Activated CD8-positive, alpha-beta T cell treated with anti-CD3 and anti-CD28 coated beads for 36 hours (primary cell): ENCODE measurements at regions not wholly inside any gene's neighbourhood (a gene's known extent, or its start where the extent isn't known, plus 50 kb on each side); places are given as distances from the start of the nearest gene placed in this dataset.

Experiments
- ATAC-seq: fragments of 200-7000 bp; cut with Tn5 transposase; one replicate; pipeline ENCODE4 v1.10.0; 2021; ENCODE audit warnings: mild to moderate bottlenecking, moderate library complexity
- CTCF ChIA-PET: fragments of 350-600 bp; sonication (Branson Sonifier 250); formaldehyde crosslinking; loops from one replicate; lab custom pipeline; 2021; ENCODE audit warnings: antibody characterized with exemption; lab: Charles Lee
- POLR2A ChIA-PET: fragments of 350-600 bp; sonication (Branson Sonifier 250); formaldehyde crosslinking; loops from one replicate; lab custom pipeline; 2021; ENCODE audit warnings: antibody characterized with exemption; lab: Charles Lee
- DNase-seq: peaks from one replicate; pipeline ENCODE4 v3.0.0-alpha.2; 2020
- H3K27ac Mint-ChIP-seq: one replicate; pipeline ENCODE4 v1.8.0; 2021; ENCODE audit warnings: mild to moderate bottlenecking, mixed read lengths
- H3K27me3 Mint-ChIP-seq: one replicate; pipeline ENCODE4 v1.8.0; 2021; ENCODE audit warnings: mixed read lengths
- H3K36me3 Mint-ChIP-seq: one replicate; pipeline ENCODE4 v1.8.0; 2021; ENCODE audit warnings: low read depth, mixed read lengths
- H3K4me1 Mint-ChIP-seq: one replicate; pipeline ENCODE4 v1.8.0; 2021; ENCODE audit warnings: low read depth, mixed read lengths
- H3K4me3 Mint-ChIP-seq: one replicate; pipeline ENCODE4 v1.8.0; 2021; ENCODE audit warnings: mild to moderate bottlenecking, moderate library complexity, mixed read lengths
- H3K9me3 Mint-ChIP-seq: one replicate; pipeline ENCODE4 v1.8.0; 2021; ENCODE audit warnings: mixed read lengths
- intact Hi-C: fragments of 100-400 bp; cut with micrococcal nuclease; formaldehyde crosslinking; loops from one replicate; pipeline ENCODE4 v1.10.0; 2022
- TF ChIP-seq, protein P1 (sequence below): fragments of 200-600 bp; IDR thresholded peaks from one replicate; pipeline ENCODE4 v1.8.0; 2022; ENCODE audit warnings: antibody characterized with exemption, mild to moderate bottlenecking

DNA sequence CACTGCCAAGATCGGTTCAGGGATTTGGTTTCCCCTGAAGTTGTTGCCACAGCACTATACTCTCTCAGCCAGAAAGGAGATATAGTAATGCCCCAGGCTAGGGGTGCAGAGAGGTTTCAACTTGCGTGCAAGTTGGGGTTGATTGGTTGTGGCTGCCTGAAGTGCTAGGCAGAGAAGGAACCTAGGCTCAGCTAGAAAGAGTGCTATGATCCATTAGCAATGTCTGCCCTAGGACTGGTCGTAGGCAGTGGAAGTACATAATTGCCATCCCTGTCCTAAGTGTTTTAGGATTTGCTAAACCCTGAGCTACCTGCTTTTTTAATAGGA is 136.6 kb upstream of the SMIM23 start:
- intact Hi-C loops: no loop called here
- Mint-ChIP-seq H3K27me3 (no peaks in the 10 kb centered on the region), H3K36me3 (no peaks in the 10 kb centered on the region), H3K4me3 (no peak overlapping the region), H3K4me1 (no peaks in the 10 kb centered on the region), H3K27ac (no peak overlapping the region), H3K9me3 (no peaks in the 10 kb centered on the region)
- ChIA-PET POLR2A (no interaction called here), CTCF (no interaction called here)
- TF ChIP-seq, protein P1, sequence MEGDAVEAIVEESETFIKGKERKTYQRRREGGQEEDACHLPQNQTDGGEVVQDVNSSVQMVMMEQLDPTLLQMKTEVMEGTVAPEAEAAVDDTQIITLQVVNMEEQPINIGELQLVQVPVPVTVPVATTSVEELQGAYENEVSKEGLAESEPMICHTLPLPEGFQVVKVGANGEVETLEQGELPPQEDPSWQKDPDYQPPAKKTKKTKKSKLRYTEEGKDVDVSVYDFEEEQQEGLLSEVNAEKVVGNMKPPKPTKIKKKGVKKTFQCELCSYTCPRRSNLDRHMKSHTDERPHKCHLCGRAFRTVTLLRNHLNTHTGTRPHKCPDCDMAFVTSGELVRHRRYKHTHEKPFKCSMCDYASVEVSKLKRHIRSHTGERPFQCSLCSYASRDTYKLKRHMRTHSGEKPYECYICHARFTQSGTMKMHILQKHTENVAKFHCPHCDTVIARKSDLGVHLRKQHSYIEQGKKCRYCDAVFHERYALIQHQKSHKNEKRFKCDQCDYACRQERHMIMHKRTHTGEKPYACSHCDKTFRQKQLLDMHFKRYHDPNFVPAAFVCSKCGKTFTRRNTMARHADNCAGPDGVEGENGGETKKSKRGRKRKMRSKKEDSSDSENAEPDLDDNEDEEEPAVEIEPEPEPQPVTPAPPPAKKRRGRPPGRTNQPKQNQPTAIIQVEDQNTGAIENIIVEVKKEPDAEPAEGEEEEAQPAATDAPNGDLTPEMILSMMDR: no peak
- no peak for ATAC-seq
- no peak for DNase-seq

DNA sequence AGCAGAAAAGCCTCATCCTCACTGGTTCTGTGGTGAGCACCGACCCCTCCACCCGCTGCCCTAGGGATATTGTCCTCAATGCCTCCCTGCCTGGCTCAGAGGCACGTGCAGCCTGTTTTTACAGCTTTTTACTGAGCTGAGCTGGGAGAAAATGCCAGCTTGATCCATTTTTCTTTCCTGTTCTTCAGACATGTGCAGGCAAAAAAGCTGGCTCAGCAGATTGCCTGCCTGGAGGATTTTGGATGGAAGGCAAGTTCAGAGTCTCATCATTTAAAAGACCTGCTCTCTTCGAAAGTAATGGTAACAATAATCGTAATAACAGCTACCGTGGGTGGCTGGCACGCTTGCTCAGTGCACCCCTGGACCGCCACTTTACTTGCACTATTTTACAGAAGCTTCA is 135.0 kb upstream of the SMIM23 start:
- no peak for DNase-seq
- POLR2A ChIA-PET: no interaction called here
- CTCF ChIA-PET: no interaction called here
- H3K4me3 Mint-ChIP-seq: no peak overlapping the region
- H3K27me3 Mint-ChIP-seq: peaks cover 3% of the 10 kb centered on the region
- H3K9me3 Mint-ChIP-seq: no peaks in the 10 kb centered on the region
- H3K4me1 Mint-ChIP-seq: no peaks in the 10 kb centered on the region
- no peak for ATAC-seq
- H3K27ac Mint-ChIP-seq: no peak overlapping the region
- TF ChIP-seq, protein P1: no peak
- no peaks in the 10 kb centered on the region for H3K36me3 Mint-ChIP-seq
- intact Hi-C loops: no loop called here

DNA sequence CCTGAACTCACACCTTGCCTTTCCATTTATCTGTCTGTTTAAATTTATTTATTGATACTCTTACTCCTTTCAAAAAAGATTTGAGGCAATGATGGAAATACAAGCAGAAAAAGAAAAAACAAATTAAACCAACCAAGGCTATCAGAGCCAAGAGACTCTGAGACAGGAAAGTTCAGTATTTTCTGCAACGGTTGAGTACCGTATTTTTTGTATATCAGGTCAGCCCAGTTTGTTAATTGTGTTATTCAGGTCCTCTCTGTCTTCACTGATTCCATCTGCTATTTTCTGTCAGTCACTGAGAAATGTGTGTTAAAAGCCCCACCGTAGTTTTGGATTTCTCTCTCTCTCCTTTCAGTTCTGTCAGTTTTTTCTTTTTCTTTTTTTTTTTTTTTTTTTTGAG is 134.5 kb upstream of the SMIM23 start:
- intact Hi-C loops: no loop called here
- Mint-ChIP-seq H3K27ac (no peak overlapping the region), H3K9me3 (no peaks in the 10 kb centered on the region), H3K4me1 (no peaks in the 10 kb centered on the region), H3K4me3 (no peak overlapping the region), H3K36me3 (no peaks in the 10 kb centered on the region), H3K27me3 (peaks cover 3% of the 10 kb centered on the region)
- ChIA-PET CTCF (no interaction called here), POLR2A (no interaction called here)
- ATAC-seq (no peak), DNase-seq (no peak)
- TF ChIP-seq, protein P1: no peak

DNA sequence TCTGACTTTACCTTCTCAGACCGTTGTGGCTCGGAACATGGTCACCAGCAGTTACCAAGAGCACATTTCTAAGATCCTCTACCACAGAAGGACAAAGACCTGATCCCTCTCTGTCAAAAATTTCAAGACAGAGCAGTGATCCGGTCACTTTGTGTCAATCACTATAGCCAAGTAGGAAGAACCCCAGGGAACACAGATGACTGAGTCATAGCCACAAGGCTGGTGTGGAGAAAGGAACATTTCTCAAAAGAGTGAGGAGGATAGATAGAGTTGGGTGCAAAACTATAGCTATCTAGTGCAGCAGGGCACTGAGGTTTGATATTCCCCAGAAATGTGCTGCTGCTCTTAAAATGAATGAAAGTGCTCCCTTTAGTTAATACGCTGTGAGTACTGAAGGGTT is 130.7 kb upstream of the SMIM23 start:
- Mint-ChIP-seq H3K4me3 (no peak overlapping the region), H3K9me3 (no peaks in the 10 kb centered on the region), H3K27me3 (peaks cover 4% of the 10 kb centered on the region), H3K4me1 (no peaks in the 10 kb centered on the region), H3K27ac (no peak overlapping the region), H3K36me3 (no peaks in the 10 kb centered on the region)
- POLR2A ChIA-PET: interaction anchor here (1.1 kb wide), 1 partner anchor 12 kb away, joined by 3 read pairs; no protein-coding TSS in a partner anchor
- intact Hi-C loops: no loop called here
- TF ChIP-seq, protein P1: no peak
- DNase-seq: no peak
- no peak for ATAC-seq
- CTCF ChIA-PET: no interaction called here

DNA sequence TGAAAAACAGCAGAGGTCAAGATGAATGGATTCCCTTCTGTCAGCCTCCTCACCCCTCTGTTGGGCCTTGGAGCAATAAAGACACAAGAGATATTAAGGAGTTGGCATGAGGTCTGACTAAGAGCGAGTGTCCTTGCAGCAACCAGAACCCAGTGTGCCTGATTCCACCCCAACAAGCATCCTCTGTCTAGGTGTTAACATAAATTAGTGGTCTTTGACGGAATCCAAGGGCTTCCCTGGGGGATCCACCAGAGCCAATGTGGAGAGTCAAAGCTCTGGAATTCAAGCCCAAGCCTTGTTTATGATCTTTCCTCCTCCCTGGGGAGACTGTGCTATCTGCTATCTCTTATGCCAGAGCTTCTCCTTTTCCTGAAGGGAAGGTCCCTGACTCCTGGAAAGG is 128.1 kb upstream of the SMIM23 start:
- POLR2A ChIA-PET: no interaction called here

More for the DNA sequence above, 128.1 kb upstream of the SMIM23 start:
- DNase-seq (no peak), ATAC-seq (no peak)
- TF ChIP-seq, protein P1: no peak
- Mint-ChIP-seq H3K4me1 (no peaks in the 10 kb centered on the region), H3K4me3 (no peak overlapping the region), H3K9me3 (no peaks in the 10 kb centered on the region), H3K27me3 (peaks cover 4% of the 10 kb centered on the region), H3K36me3 (no peaks in the 10 kb centered on the region), H3K27ac (no peak overlapping the region)
- CTCF ChIA-PET: interaction anchor here (0.7 kb wide), 1 partner anchor 239 kb away, joined by 3 read pairs; no protein-coding TSS in a partner anchor
- intact Hi-C loops: no loop called here
